Heart right ventricle (tissue), 16 donors: ENCODE measurements at regions not wholly inside any gene's neighbourhood (a gene's known extent, or its start where the extent isn't known, plus 50 kb on each side); places are given as distances from the start of the nearest gene placed in this dataset.

Source experiments
- ATAC-seq, 8 donors: fragments of 200-7000 bp; cut with Tn5 transposase; one replicate each; pipeline ENCODE4 v1.9.1; 2020; ENCODE audit warnings: mild to moderate bottlenecking in 8 of 8, moderate library complexity in 8 of 8, moderate number of reproducible peaks in 1 of 8
- DNase-seq, 2 donors: peaks; one replicate each; pipeline ENCODE4 v3.0.0-alpha.2; 2020
- H3K27ac ChIP-seq, 10 donors: fragments of 200-600 bp; sonication (generic) in 2 of 10; one replicate each; pipeline versions ENCODE4 v1.5.0 to v1.8.0; 2020 to 2022; ENCODE audit warnings: mild to moderate bottlenecking in 3 of 10
- H3K27me3 ChIP-seq, 7 donors: fragments of 200-600 bp; one replicate each; pipeline ENCODE4 v1.8.0; 2021 to 2022; ENCODE audit warnings: mild to moderate bottlenecking in 2 of 7
- H3K36me3 ChIP-seq, 9 donors: fragments of 200-600 bp; sonication (generic) in 1 of 9; one replicate each; pipeline versions ENCODE4 v1.5.0 to v1.8.0; 2020 to 2022; ENCODE audit warnings: mild to moderate bottlenecking in 2 of 9
- H3K4me1 ChIP-seq, 9 donors: fragments of 200-600 bp; sonication (generic) in 1 of 9; one replicate each; pipeline versions ENCODE4 v1.5.0 to v1.8.0; 2020 to 2022; ENCODE audit warnings: mild to moderate bottlenecking in 4 of 9
- H3K4me3 ChIP-seq, 10 donors: fragments of 200-600 bp; sonication (generic) in 2 of 10; one replicate each; pipeline versions ENCODE4 v1.5.0 to v1.8.0; 2020 to 2022; ENCODE audit warnings: mild to moderate bottlenecking in 7 of 10, moderate library complexity in 2 of 10
- H3K9me3 ChIP-seq, 11 donors: fragments of 200-600 bp in 10 of 11; sonication (generic) in 2 of 11; one replicate each; pipeline versions ENCODE4 v1.5.0 to v1.8.0; 2013 to 2022; ENCODE audit warnings: mild to moderate bottlenecking in 2 of 11, control low read depth in 1 of 11, moderate library complexity in 1 of 11
- WGBS, 2 donors: extraction: QIAGEN DNeasy Blood & Tissue Kit; methylation state at CpG; one replicate each; pipeline ENCODE4 v1.1.7; 2013; ENCODE audit warnings: inconsistent platforms in 1 of 2; 5-methylcytosine and 5-hydroxymethylcytosine counted together
- intact Hi-C, 10 donors: fragments of 100-400 bp; cut with DNase I; formaldehyde crosslinking; loops; one replicate each; pipeline versions ENCODE4 v1.11.1 to v1.14.2; 2022
- TF ChIP-seq, protein P1 (sequence below), 9 donors: fragments of 200-600 bp; sonication (generic) in 2 of 9; IDR thresholded peaks; one replicate each; pipeline versions ENCODE4 v1.5.0 to v1.8.0; 2021 to 2022; ENCODE audit warnings: antibody characterized with exemption in 9 of 9, mild to moderate bottlenecking in 5 of 9, moderate library complexity in 1 of 9
- donor health status: Arrhythmogenic right ventricular cardiomyopathy.
- donor health status: ischemic (EF 13 %, LVEDD 7.1; RV severe dilation, severe dysfunction).
- donor health status: healthy with polysubstance abuse.
- donor health status: DM: no; HTN: yes; CAD: no.
- donor health status: DM: no; HTN: no; CAD: no.
- donor health status: ischemic (EF 25% LVEDD 6.9; RV normal size, moderate dysfunction).
- donor health status: ischemic (EF 25% LVEDD 5.7; RV mildly dilated, moderate dysfunction).
- donor health status: healthy.
- donor health status: DM: yes; HTN: yes; CAD: no.
- donor health status: Ischemic cardiomyopathy.
- donor health status: ischemic (EF 35%, LVEDD 5.7; RV mildly dilated, moderate dysfunction).
- donor health status: nonischemic (EF 11% LVEDD 7.7; RV severe dilation, severe dysfunction).
- donor health status: DM: yes; HTN: yes; CAD: no.
- donor health status: PGD.
- donor health status: ischemic (EF 29% LVEDD 5.4; RV normal size, mild dysfunction).
- donor health status: nonischemic (EF 23%, LVEDD 6.1; RV moderate dilation, normal function).

DNA sequence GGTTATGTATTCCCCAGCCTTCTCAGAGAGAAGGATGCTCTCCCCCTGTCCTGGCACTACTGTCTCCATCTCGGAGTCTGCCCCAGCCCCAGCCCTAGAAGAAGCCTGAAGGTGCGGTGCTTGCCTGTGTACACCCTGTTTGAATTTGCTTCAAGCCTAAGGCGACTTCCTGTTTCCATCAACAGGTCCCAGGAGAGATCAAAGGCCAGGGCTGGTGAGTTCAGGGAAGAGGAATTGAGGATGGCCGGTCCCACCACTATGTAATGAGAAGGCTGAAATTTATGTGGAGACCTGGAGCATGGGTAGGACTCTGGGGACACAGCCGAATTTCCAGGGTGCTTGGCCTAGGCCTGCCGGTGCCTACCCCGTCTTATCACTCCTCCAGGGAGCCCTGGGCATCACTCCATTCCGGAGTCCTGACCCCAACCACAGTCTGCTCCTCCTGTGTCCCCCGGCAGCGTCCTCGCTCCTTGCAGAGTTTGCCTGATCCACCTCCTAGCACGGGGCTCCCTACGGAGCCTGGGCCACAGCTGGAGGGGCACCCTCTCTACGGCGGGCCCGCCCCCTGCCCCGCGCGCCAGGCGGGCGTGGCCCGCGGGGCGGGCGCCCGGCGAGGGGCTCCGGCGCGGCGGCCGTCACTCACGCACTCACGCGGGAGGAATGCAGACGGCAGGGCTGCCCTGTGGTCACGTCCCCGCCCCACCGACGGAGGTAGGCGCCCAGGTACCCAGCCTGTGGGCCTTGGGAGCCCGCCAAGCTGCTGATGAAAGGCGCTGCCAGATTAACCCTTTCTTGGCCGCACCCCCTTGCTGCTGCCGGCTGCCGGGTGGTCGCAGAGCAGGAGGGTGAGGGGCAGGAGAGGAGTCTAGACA, 53.8 kb upstream of the TAC4 start:
- no peaks in the 10 kb centered on the region for H3K36me3 ChIP-seq
- H3K4me1 ChIP-seq = peaks cover 0 to 6% (median 2%) of the 10 kb centered on the region in 9 donors
- H3K27me3 ChIP-seq = peaks cover 0 to 80% (median 61%) of the 10 kb centered on the region in 7 donors
- TF ChIP-seq, protein P1, sequence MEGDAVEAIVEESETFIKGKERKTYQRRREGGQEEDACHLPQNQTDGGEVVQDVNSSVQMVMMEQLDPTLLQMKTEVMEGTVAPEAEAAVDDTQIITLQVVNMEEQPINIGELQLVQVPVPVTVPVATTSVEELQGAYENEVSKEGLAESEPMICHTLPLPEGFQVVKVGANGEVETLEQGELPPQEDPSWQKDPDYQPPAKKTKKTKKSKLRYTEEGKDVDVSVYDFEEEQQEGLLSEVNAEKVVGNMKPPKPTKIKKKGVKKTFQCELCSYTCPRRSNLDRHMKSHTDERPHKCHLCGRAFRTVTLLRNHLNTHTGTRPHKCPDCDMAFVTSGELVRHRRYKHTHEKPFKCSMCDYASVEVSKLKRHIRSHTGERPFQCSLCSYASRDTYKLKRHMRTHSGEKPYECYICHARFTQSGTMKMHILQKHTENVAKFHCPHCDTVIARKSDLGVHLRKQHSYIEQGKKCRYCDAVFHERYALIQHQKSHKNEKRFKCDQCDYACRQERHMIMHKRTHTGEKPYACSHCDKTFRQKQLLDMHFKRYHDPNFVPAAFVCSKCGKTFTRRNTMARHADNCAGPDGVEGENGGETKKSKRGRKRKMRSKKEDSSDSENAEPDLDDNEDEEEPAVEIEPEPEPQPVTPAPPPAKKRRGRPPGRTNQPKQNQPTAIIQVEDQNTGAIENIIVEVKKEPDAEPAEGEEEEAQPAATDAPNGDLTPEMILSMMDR (IDR thresholded peaks at IDR 0.05) = no peak
- no peak overlapping the region for H3K4me3 ChIP-seq
- no peak overlapping the region for H3K27ac ChIP-seq
- DNase-seq (no peak), ATAC-seq (peak in 2 of 8 donors; percentile 26 to 42)
- WGBS, 2 donors = 8% methylated on average over 46 to 47 of the region's 47 CpGs
- intact Hi-C loops = no loop called here
- H3K9me3 ChIP-seq = no peaks in the 10 kb centered on the region

DNA sequence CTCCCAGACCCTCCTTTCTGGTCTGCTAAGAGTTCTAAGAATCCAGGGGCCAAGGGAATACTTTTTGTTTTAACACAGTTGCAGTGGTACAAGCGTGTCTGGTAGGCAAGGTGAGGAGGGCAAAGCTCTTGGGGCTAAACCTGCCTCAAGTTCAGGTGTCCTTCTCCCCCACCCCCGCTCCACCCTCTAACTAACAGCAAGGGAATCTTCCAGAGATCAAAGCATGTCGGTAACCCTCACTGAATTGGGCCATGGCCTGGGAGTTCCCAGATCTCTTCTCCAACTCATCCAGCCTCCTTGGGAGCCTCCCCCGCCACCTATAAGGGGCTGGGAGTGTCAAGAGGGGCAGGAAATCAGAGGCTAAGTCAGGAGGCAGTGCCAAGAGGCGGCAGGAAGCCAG, 55.7 kb upstream of the TAC4 start:
- 52 to 57% methylated on average over 5 of the region's 5 CpGs for WGBS, 2 donors
- ATAC-seq (no peak), DNase-seq (no peak)
- Histone ChIP-seq H3K27me3 (peaks cover 0 to 94% (median 73%) of the 10 kb centered on the region in 7 donors), H3K27ac (no peak overlapping the region), H3K9me3 (no peaks in the 10 kb centered on the region), H3K4me1 (peaks cover 0 to 6% (median 2%) of the 10 kb centered on the region in 9 donors), H3K36me3 (no peaks in the 10 kb centered on the region), H3K4me3 (no peak overlapping the region)
- TF ChIP-seq, protein P1 (IDR thresholded peaks at IDR 0.05) = no peak
- intact Hi-C loops = no loop called here

DNA sequence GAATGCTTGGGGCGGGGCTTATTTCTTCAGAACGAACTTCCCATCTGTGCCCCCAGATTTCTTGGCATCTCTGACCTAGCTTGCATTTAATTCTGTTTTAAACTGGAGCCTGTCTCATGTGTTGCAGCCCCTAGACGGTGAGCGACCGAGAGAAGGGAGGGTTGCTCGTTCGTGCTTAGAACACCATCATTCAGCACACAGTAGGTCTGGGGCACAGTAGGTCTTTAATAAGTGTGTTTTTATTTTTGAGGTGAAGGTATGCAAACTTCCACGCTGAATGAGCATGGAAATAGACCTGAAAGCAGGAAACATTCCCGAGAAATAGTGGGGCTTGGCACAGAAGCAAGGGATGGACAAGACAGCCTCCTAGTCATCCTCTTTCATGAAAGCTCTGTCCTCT, 57.0 kb upstream of the TAC4 start:
- TF ChIP-seq, protein P1 (IDR thresholded peaks at IDR 0.05) = no peak
- no peak overlapping the region for H3K4me3 ChIP-seq
- ATAC-seq (no peak), DNase-seq (no peak)
- intact Hi-C loops = no loop called here
- 80 to 81% methylated on average over 9 of the region's 9 CpGs for WGBS, 2 donors
- no peaks in the 10 kb centered on the region for H3K9me3 ChIP-seq
- no peaks in the 10 kb centered on the region for H3K36me3 ChIP-seq
- H3K27me3 ChIP-seq = peaks cover 5 to 95% (median 84%) of the 10 kb centered on the region in 7 donors
- H3K27ac ChIP-seq = no peak overlapping the region
- H3K4me1 ChIP-seq = peaks cover 0 to 6% (median 3%) of the 10 kb centered on the region in 9 donors

GRCh38 chr17:49906531-49907136, 58.8 kb upstream of the TAC4 start:
- no peaks in the 10 kb centered on the region for H3K9me3 ChIP-seq
- H3K4me1 ChIP-seq = peaks cover 0 to 13% (median 7%) of the 10 kb centered on the region in 9 donors
- TF ChIP-seq, protein P1 (IDR thresholded peaks at IDR 0.05) = no peak
- intact Hi-C loops = no loop called here
- H3K4me3 ChIP-seq = no peak overlapping the region
- H3K27me3 ChIP-seq = peaks cover 17 to 97% (median 95%) of the 10 kb centered on the region in 7 donors
- WGBS, 2 donors = 67 to 69% methylated on average over 10 of the region's 10 CpGs
- DNase-seq (no peak), ATAC-seq (no peak)
- no peaks in the 10 kb centered on the region for H3K36me3 ChIP-seq
- H3K27ac ChIP-seq = no peak overlapping the region
